HL-60 (cell line): ENCODE measurements at regions not wholly inside any gene's neighbourhood (a gene's known extent, or its start where the extent isn't known, plus 50 kb on each side); places are given as distances from the start of the nearest gene placed in this dataset.

Experiments used
- GABPA ChIP-seq: IDR thresholded peaks from 2 replicates; pipeline ENCODE4 v1.6.1; 2012; ENCODE audit warnings: low read depth
- POLR2AphosphoS5 ChIP-seq: IDR thresholded peaks from 2 replicates; pipeline ENCODE4 v1.6.1; 2012; ENCODE audit warnings: low read depth
- REST ChIP-seq: IDR thresholded peaks from 2 replicates; pipeline ENCODE4 v1.6.1; 2012; ENCODE audit warnings: low read depth; ENCODE audit not compliant: insufficient replicate concordance
- TF ChIP-seq, protein P1 (sequence below): IDR thresholded peaks from one replicate; pipeline ENCODE4 v1.5.1; 2011; ENCODE audit warnings: low read length, control low read depth, inconsistent platforms; ENCODE audit not compliant: insufficient read depth

- TF ChIP-seq, protein P1, sequence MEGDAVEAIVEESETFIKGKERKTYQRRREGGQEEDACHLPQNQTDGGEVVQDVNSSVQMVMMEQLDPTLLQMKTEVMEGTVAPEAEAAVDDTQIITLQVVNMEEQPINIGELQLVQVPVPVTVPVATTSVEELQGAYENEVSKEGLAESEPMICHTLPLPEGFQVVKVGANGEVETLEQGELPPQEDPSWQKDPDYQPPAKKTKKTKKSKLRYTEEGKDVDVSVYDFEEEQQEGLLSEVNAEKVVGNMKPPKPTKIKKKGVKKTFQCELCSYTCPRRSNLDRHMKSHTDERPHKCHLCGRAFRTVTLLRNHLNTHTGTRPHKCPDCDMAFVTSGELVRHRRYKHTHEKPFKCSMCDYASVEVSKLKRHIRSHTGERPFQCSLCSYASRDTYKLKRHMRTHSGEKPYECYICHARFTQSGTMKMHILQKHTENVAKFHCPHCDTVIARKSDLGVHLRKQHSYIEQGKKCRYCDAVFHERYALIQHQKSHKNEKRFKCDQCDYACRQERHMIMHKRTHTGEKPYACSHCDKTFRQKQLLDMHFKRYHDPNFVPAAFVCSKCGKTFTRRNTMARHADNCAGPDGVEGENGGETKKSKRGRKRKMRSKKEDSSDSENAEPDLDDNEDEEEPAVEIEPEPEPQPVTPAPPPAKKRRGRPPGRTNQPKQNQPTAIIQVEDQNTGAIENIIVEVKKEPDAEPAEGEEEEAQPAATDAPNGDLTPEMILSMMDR, result no peak
- TF ChIP-seq POLR2AphosphoS5, result no peak
- TF ChIP-seq REST, result no peak
- no peak for TF ChIP-seq GABPA
Observed at GRCh38 chr9:115275753-115276152, 157.8 kb upstream of the TNC start.
